Heart right ventricle (tissue), 16 donors: ENCODE measurements at regions not wholly inside any gene's neighbourhood (a gene's known extent, or its start where the extent isn't known, plus 50 kb on each side); places are given as distances from the start of the nearest gene placed in this dataset.

Experiments
- ATAC-seq, 8 donors: fragments of 200-7000 bp; cut with Tn5 transposase; one replicate each; pipeline ENCODE4 v1.9.1; 2020; ENCODE audit warnings: mild to moderate bottlenecking in 8 of 8, moderate library complexity in 8 of 8, moderate number of reproducible peaks in 1 of 8
- DNase-seq, 2 donors: peaks; one replicate each; pipeline ENCODE4 v3.0.0-alpha.2; 2020
- H3K27ac ChIP-seq, 10 donors: fragments of 200-600 bp; sonication (generic) in 2 of 10; one replicate each; pipeline versions ENCODE4 v1.5.0 to v1.8.0; 2020 to 2022; ENCODE audit warnings: mild to moderate bottlenecking in 3 of 10
- H3K27me3 ChIP-seq, 7 donors: fragments of 200-600 bp; one replicate each; pipeline ENCODE4 v1.8.0; 2021 to 2022; ENCODE audit warnings: mild to moderate bottlenecking in 2 of 7
- H3K36me3 ChIP-seq, 9 donors: fragments of 200-600 bp; sonication (generic) in 1 of 9; one replicate each; pipeline versions ENCODE4 v1.5.0 to v1.8.0; 2020 to 2022; ENCODE audit warnings: mild to moderate bottlenecking in 2 of 9
- H3K4me1 ChIP-seq, 9 donors: fragments of 200-600 bp; sonication (generic) in 1 of 9; one replicate each; pipeline versions ENCODE4 v1.5.0 to v1.8.0; 2020 to 2022; ENCODE audit warnings: mild to moderate bottlenecking in 4 of 9
- H3K4me3 ChIP-seq, 10 donors: fragments of 200-600 bp; sonication (generic) in 2 of 10; one replicate each; pipeline versions ENCODE4 v1.5.0 to v1.8.0; 2020 to 2022; ENCODE audit warnings: mild to moderate bottlenecking in 7 of 10, moderate library complexity in 2 of 10
- H3K9me3 ChIP-seq, 11 donors: fragments of 200-600 bp in 10 of 11; sonication (generic) in 2 of 11; one replicate each; pipeline versions ENCODE4 v1.5.0 to v1.8.0; 2013 to 2022; ENCODE audit warnings: mild to moderate bottlenecking in 2 of 11, control low read depth in 1 of 11, moderate library complexity in 1 of 11
- CTCF ChIP-seq, 9 donors: fragments of 200-600 bp; sonication (generic) in 2 of 9; IDR thresholded peaks; one replicate each; pipeline versions ENCODE4 v1.5.0 to v1.8.0; 2021 to 2022; ENCODE audit warnings: antibody characterized with exemption in 9 of 9, mild to moderate bottlenecking in 5 of 9, moderate library complexity in 1 of 9
- WGBS, 2 donors: extraction: QIAGEN DNeasy Blood & Tissue Kit; methylation state at CpG; one replicate each; pipeline ENCODE4 v1.1.7; 2013; ENCODE audit warnings: inconsistent platforms in 1 of 2; 5-methylcytosine and 5-hydroxymethylcytosine counted together
- intact Hi-C, 10 donors: fragments of 100-400 bp; cut with DNase I; formaldehyde crosslinking; loops; one replicate each; pipeline versions ENCODE4 v1.11.1 to v1.14.2; 2022
- donor health status: Arrhythmogenic right ventricular cardiomyopathy.
- donor health status: ischemic (EF 13 %, LVEDD 7.1; RV severe dilation, severe dysfunction).
- donor health status: healthy with polysubstance abuse.
- donor health status: DM: no; HTN: yes; CAD: no.
- donor health status: DM: no; HTN: no; CAD: no.
- donor health status: ischemic (EF 25% LVEDD 6.9; RV normal size, moderate dysfunction).
- donor health status: ischemic (EF 25% LVEDD 5.7; RV mildly dilated, moderate dysfunction).
- donor health status: healthy.
- donor health status: DM: yes; HTN: yes; CAD: no.
- donor health status: Ischemic cardiomyopathy.
- donor health status: ischemic (EF 35%, LVEDD 5.7; RV mildly dilated, moderate dysfunction).
- donor health status: nonischemic (EF 11% LVEDD 7.7; RV severe dilation, severe dysfunction).
- donor health status: DM: yes; HTN: yes; CAD: no.
- donor health status: PGD.
- donor health status: ischemic (EF 29% LVEDD 5.4; RV normal size, mild dysfunction).
- donor health status: nonischemic (EF 23%, LVEDD 6.1; RV moderate dilation, normal function).

DNA sequence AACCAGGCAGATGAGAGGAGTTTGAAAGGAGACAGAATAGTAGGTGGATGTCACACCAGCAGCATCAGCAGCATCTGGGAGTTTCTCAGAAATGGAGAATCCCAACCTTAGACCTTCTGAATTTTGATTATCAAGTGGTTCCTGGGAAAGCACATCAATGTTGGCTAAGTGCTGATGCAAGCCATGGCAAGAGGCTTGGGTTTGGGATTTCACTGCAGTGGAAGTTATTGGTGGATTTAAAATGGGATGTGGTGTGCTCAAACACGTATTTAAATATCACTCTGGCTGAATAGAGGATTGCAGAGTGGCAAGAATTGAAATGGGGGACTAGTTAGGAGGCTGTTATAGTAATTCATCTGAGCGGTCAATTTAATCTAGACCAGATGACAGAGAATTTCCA is 387.8 kb upstream of the WWC1 start:
- whole genome bisulfite sequencing, 2 donors, result 80 to 85% methylated on average over 2 of the region's 2 CpGs
- ATAC-seq (no peak), DNase-seq (no peak)
- Histone ChIP-seq H3K4me1 (no peaks in the 10 kb centered on the region), H3K9me3 (no peaks in the 10 kb centered on the region), H3K4me3 (no peak overlapping the region), H3K27ac (no peak overlapping the region), H3K27me3 (peaks cover 0 to 11% (median 0%) of the 10 kb centered on the region in 7 donors), H3K36me3 (no peaks in the 10 kb centered on the region)
- intact Hi-C loops, result loop anchor here in 1 of 10 donors (10.0 kb wide), 1 partner anchor 89 kb away; no protein-coding TSS in a partner anchor
- TF ChIP-seq CTCF (IDR thresholded peaks at IDR 0.05), result no peak

GRCh38 chr5:167905919-167906853 is 385.3 kb upstream of the WWC1 start:
- intact Hi-C loops, result loop anchor here in 1 of 10 donors (10.0 kb wide), 1 partner anchor 91 kb away; no protein-coding TSS in a partner anchor
- WGBS, 2 donors, result 68 to 73% methylated on average over 6 of the region's 6 CpGs
- no peaks in the 10 kb centered on the region for H3K4me1 ChIP-seq
- no peak for ATAC-seq
- H3K27ac ChIP-seq, result no peak overlapping the region
- H3K4me3 ChIP-seq, result no peak overlapping the region
- H3K36me3 ChIP-seq, result no peaks in the 10 kb centered on the region
- DNase-seq, result no peak
- peaks cover 0 to 11% (median 0%) of the 10 kb centered on the region in 7 donors for H3K27me3 ChIP-seq
- H3K9me3 ChIP-seq, result no peaks in the 10 kb centered on the region
- no peak for TF ChIP-seq CTCF (IDR thresholded peaks at IDR 0.05)

GRCh38 chr5:167908606-167909005 is 382.8 kb upstream of the WWC1 start:
- peaks cover 0 to 5% (median 0%) of the 10 kb centered on the region in 7 donors for H3K27me3 ChIP-seq

More at GRCh38 chr5:167908606-167909005, 382.8 kb upstream of the WWC1 start:
- Histone ChIP-seq H3K36me3 (no peaks in the 10 kb centered on the region), H3K27ac (no peak overlapping the region), H3K4me3 (no peak overlapping the region), H3K9me3 (no peaks in the 10 kb centered on the region), H3K4me1 (no peaks in the 10 kb centered on the region)
- DNase-seq (no peak), ATAC-seq (no peak)
- intact Hi-C loops, result loop anchor here in 1 of 10 donors (10.0 kb wide), 1 partner anchor 94 kb away; no protein-coding TSS in a partner anchor
- no peak for TF ChIP-seq CTCF (IDR thresholded peaks at IDR 0.05)
